ENCODE measurements at regions not wholly inside any gene's neighbourhood (a gene's known extent, or its start where the extent isn't known, plus 50 kb on each side); places are given as distances from the start of the nearest gene placed in this dataset.
A peak's percentile ranks its signal among the peaks of the same experiment; 100 is the strongest.

- ATAC-seq (ENCODE audit: poor library complexity) (no peak), DNase-seq (no peak)
- intact Hi-C loops (cut with DNase I) = no loop called here
Observed at GRCh38 chr16:60763869-60764268, 1272.4 kb downstream of the CDH8 start.

DNA sequence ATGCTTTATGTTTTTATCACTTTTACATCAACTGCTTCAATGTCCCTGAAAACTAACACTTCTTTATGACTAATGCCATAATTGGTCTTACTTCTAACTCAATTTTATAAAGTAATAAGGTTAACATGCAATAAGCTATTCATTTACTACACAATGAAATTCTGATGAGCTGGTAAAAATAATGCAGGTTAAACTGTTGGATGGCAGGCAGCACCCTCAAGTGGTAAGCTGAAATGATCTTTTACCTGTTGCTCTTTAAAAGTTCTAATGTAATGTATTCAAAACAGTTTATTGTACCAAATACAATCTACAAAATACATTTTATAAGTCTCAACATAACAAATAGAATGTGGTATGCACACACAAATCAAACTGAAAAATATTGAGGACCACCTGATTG lies 1280.3 kb downstream of the CDH8 start:
- DNase-seq = no peak
- intact Hi-C loops (cut with DNase I) = no loop called here
- no peak for ATAC-seq (ENCODE audit: poor library complexity)

- ATAC-seq (ENCODE audit: poor library complexity) = no peak
- DNase-seq = no peak
- intact Hi-C loops (cut with DNase I) = no loop called here
Observed at GRCh38 chr16:60748366-60748765, 1287.9 kb downstream of the CDH8 start.

DNA sequence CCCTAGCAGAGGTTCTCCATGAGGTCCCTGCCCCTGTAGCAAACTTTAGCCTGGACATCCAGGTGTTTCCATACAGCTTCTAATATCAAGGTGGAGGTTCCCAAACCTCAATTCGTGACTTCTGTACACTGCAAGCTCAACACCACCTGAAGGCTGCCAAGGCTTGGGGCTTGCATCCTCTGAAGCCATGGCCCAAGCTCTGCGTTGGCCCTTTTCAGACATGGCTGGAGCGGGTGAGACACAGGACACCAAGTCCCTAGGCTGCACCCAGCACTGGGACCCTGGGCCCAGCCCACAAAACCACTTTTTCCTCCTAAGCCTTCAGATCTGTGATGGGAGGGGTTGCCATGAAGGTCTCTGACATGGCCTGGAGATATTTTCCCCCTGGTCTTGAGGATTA lies 1292.0 kb downstream of the CDH8 start:
- intact Hi-C loops (cut with DNase I) = no loop called here

GRCh38 chr16:60741810-60742209 lies 1294.4 kb downstream of the CDH8 start:
- intact Hi-C loops (cut with DNase I) = no loop called here
- DNase-seq = no peak
- no peak for ATAC-seq (ENCODE audit: poor library complexity)

More for the DNA sequence above, 1292.0 kb downstream of the CDH8 start:
- DNase-seq (no peak), ATAC-seq (ENCODE audit: poor library complexity) (no peak)

- peak; percentile 46 for ATAC-seq (ENCODE audit: poor library complexity)
- no peak for DNase-seq
- intact Hi-C loops (cut with DNase I) = no loop called here
Observed at GRCh38 chr16:60739737-60740683, 1296.2 kb downstream of the CDH8 start.

DNA sequence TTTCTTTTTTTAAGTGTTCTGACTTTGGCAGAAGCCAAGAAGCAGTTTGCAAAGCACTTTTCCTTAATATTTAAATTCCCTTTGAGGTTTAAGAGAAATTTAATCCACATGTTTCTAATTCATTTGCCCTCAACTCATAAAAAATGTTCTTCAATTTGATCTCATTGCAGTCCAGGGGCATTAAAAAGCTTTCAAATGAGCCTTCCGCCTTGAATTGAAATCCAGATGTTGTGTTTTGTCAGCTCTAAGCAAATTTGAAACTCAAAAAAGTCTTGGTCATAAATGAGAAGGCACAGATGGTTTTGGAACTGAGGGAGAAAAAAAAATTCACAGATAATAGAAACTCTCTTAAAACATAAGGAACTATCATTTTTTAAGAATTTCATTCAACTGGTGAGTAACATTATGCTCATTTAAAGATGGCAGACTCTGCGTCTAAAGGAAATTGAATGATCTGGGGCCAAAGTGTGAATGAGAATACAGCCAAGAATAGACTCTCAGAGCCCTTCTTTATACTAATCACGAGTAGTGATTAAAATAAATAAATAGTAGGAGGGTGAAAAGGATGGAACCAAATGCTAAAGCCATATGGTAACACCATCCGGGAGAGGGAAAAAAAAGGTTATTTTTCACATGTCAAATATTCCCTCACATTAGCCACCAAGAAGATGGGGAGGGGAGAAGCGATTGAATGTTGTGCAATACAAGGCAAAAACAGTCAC lies 1304.7 kb downstream of the CDH8 start:
- intact Hi-C loops (cut with DNase I) = no loop called here
- ATAC-seq (ENCODE audit: poor library complexity) (no peak), DNase-seq (no peak)

DNA sequence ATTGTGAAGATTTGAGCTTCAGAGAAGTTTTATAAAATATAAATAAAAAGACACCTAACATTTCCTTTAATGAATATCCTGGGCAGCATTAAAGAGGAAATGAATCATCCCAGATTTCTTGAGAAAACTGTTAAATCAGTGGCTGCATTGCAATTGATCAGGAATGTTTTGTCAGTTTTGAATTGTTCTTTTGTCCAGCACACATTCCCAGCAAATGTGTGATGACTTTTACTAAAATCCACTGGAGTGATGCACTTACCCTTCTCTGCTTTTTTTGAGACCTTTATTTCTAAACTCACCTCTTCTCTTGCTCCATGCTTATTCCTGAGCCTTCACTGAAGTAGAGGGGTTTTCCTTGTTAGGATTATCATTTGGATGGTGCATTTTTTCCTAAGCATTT lies 1307.2 kb downstream of the CDH8 start:
- intact Hi-C loops (cut with DNase I) = no loop called here
- no peak for DNase-seq
- no peak for ATAC-seq (ENCODE audit: poor library complexity)

- intact Hi-C loops (cut with DNase I) = no loop called here
- ATAC-seq (ENCODE audit: poor library complexity) (no peak), DNase-seq (no peak)
Observed at GRCh38 chr16:60727851-60728250, 1308.4 kb downstream of the CDH8 start.

- DNase-seq = no peak
- intact Hi-C loops (cut with DNase I) = no loop called here
- no peak for ATAC-seq (ENCODE audit: poor library complexity)
Observed at GRCh38 chr16:60720060-60720459, 1316.2 kb downstream of the CDH8 start.

DNA sequence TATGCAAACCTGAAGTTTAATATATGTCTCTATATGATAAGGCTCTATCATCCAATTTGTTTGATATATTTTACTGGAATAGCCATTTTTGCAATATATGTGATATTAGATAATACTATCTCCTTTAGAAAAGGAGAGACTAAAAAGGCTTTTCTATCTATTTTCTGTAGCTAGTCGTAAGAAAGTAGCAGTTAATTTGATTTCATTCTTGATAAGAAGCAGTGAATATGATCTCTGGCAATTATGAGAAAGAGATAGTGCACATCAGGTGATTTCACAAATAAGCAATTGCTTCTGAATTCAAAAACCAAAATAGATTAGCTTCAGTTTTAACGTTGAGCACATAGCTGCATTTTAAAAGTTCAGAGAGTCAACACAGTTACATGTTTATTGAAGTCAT lies 1318.4 kb downstream of the CDH8 start:
- ATAC-seq (ENCODE audit: poor library complexity) = no peak
- no peak for DNase-seq
- intact Hi-C loops (cut with DNase I) = no loop called here

DNA sequence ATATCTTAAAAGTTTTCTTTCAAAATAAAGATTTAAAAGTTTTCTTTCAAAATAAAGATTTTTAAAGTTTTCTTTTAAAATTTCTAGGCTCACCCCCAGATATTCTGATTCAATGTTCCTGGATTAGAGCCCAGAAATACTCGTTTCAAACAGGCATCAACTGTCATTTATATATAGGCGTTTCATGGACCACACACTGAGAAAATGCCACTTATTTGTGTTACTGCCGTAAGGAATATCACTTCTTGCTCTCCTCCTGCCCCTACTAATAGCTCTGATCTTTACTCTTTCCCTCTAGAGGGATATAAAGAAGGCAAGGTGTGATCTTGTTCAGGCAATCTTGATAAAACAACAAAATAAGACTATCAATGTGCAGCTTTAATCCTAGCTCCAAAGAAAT lies 1324.1 kb downstream of the CDH8 start:
- ATAC-seq (ENCODE audit: poor library complexity) = no peak
- DNase-seq = no peak
- intact Hi-C loops (cut with DNase I) = no loop called here

DNA sequence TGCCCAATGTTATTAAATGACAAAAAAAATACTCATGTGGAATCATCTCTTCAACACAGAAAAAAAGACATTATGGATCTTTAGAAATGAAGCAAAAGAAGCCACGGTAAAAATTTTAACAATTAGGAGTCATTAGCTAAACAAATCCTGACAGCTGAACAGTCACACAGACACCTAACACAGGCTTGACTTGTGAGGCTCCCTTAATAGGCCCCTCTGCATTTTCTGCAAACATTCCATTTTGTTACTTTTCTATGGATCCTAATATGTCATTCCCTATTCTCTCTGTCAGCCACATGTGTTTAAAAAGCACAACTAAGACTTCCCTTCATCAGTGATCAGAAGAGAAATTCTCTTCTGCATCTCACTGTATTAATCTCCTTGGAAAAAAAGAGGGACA lies 1331.5 kb downstream of the CDH8 start:
- DNase-seq = no peak
- intact Hi-C loops (cut with DNase I) = no loop called here
- no peak for ATAC-seq (ENCODE audit: poor library complexity)

- ATAC-seq (ENCODE audit: poor library complexity) (no peak), DNase-seq (no peak)
- intact Hi-C loops (cut with DNase I) = no loop called here
Observed at GRCh38 chr16:60703096-60703495, 1333.1 kb downstream of the CDH8 start.

DNA sequence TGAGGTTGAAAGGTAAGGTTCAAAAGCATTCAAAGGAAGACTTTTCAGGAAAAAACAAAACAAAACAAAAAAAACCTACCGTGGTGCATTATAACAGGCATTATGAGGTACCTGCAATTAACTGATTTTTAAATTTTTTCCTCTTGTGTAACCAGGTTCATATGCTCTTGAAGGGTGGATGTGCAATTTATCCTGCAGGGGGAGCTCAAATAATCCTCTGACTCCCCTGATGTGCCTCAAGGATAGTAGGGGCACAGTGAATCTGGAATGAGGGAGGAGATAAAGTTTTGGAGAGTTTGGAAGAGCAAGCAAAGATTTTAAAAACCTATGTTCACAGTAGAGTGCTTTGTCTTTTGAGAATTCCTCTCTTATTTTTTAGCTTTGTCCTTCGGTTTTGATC lies 1349.4 kb downstream of the CDH8 start:
- ATAC-seq (ENCODE audit: poor library complexity) = no peak
- intact Hi-C loops (cut with DNase I) = no loop called here
- no peak for DNase-seq

DNA sequence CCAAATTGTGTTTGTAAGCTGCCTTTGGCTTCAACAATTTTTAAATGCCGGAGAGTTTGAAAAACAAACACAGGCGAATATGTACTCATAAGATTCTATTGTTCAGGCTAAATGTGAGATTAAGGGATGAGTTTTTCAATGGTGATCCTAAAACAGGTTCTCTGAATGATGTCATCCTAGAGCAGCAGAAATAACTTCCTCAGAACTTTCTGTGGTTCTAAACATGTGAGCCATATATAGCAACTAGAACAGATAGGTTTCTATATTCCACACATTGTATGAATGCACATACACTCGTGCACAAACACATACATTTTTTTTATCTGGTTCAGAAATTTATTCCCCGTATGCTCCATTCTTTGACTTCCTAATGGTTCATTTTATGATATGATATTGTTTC lies 1352.2 kb downstream of the CDH8 start:
- intact Hi-C loops (cut with DNase I) = no loop called here
- DNase-seq = no peak
- ATAC-seq (ENCODE audit: poor library complexity) = no peak

GRCh38 chr16:60682219-60682618 lies 1354.0 kb downstream of the CDH8 start:
- ATAC-seq (ENCODE audit: poor library complexity) = no peak
- no peak for DNase-seq
- intact Hi-C loops (cut with DNase I) = no loop called here

GRCh38 chr16:60681043-60681442 lies 1355.2 kb downstream of the CDH8 start:
- ATAC-seq (ENCODE audit: poor library complexity) (no peak), DNase-seq (no peak)
- intact Hi-C loops (cut with DNase I) = no loop called here

DNA sequence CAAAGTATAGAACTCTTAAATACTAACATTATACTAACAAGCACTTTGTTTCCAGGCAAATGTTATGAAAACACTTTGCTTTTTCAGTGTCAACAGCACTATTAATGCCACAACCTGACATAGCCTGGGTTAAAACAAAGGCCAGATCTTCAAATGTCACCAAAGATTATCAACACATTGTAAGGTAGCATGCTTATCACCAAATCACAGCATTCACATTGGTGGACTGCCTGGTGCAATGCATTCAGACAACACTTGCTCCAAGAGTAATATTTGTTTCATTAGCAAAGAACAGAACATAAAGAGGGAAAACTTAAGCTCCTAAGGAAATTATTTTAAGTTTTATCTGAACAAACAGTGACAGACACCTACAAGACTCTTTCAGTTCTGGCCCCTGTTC lies 1361.2 kb downstream of the CDH8 start:
- intact Hi-C loops (cut with DNase I) = no loop called here
- DNase-seq (no peak), ATAC-seq (ENCODE audit: poor library complexity) (no peak)

DNA sequence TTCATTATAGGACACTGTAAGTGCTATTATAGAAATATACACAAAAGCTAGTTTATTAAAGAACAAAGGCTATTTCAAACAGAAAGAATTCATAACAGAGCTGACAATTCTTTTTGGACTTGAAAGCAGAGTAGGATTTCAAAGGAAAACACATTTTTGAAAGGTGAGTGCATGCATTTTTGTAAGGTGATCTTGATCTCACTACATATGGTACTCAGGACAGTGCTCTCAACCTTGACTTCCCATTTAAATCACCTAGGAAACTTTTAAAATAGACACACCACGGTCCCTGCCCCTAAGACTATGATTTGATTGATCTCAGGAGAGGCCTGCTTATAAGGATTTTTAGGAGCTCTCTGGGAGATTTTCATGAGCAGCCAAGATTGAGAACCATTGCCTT lies 1362.0 kb downstream of the CDH8 start:
- ATAC-seq (ENCODE audit: poor library complexity) (no peak), DNase-seq (no peak)
- intact Hi-C loops (cut with DNase I) = no loop called here

Measured in Right ventricle myocardium superior (tissue), 1 donor.